D721Med (cell line): ENCODE measurements at regions not wholly inside any gene's neighbourhood (a gene's known extent, or its start where the extent isn't known, plus 50 kb on each side); places are given as distances from the start of the nearest gene placed in this dataset.

ENCODE experiments used
- DNase-seq: peaks from one replicate; pipeline ENCODE4 v3.0.0; 2011; ENCODE audit warnings: low spot score; ENCODE audit not compliant: insufficient read length
- FAIRE-seq: peaks from 2 replicates; lab custom pipeline; 2011; peaks lifted over from hg19 to GRCh38; lab: Jason Lieb, UNC
- CTCF ChIP-seq: IDR thresholded peaks from 2 replicates; pipeline ENCODE4 v1.5.1; 2012; ENCODE audit warnings: mild to moderate bottlenecking, control low read depth; ENCODE audit not compliant: insufficient read depth; ENCODE audit errors: missing control alignments

- DNase-seq (peak; percentile 89), FAIRE-seq (no peak)
- no peak for TF ChIP-seq CTCF
Observed at GRCh38 chr1:201739492-201740085, 89.4 kb upstream of the IPO9 start.

GRCh38 chr1:201740086-201740541 lies 88.8 kb upstream of the IPO9 start:
- no peak for TF ChIP-seq CTCF
- DNase-seq, result no peak
- no peak for FAIRE-seq

- TF ChIP-seq CTCF, result no peak
- DNase-seq (no peak), FAIRE-seq (no peak)
Observed at GRCh38 chr1:201740670-201741111, 88.3 kb upstream of the IPO9 start.

- no peak for FAIRE-seq
- DNase-seq, result no peak
- TF ChIP-seq CTCF, result no peak
Observed at GRCh38 chr1:201741763-201742342, 87.1 kb upstream of the IPO9 start.

- DNase-seq, result no peak
- no peak for FAIRE-seq
- TF ChIP-seq CTCF, result no peak
Observed at GRCh38 chr1:201742476-201742875, 86.5 kb upstream of the IPO9 start.

GRCh38 chr1:201742955-201743805 lies 85.8 kb upstream of the IPO9 start:
- no peak for FAIRE-seq

More at GRCh38 chr1:201742955-201743805, 85.8 kb upstream of the IPO9 start:
- TF ChIP-seq CTCF, result no peak
- DNase-seq, result no peak
